H1 (cell line): ENCODE measurements at regions not wholly inside any gene's neighbourhood (a gene's known extent, or its start where the extent isn't known, plus 50 kb on each side); places are given as distances from the start of the nearest gene placed in this dataset.

Experiments used
- GTF2F1 ChIP-seq: IDR thresholded peaks from 2 replicates; pipeline ENCODE4 v1.6.1; 2012; ENCODE audit warnings: low read depth, low read length, improper control_type of control experiment, borderline replicate concordance
- KDM5A ChIP-seq: fragments of 200-600 bp; IDR thresholded peaks from 2 replicates; pipeline ENCODE4 v1.7.1; 2012; ENCODE audit warnings: mild to moderate bottlenecking, low read length, inconsistent platforms, mixed read lengths
- RBBP5 ChIP-seq: IDR thresholded peaks from 2 replicates; pipeline ENCODE4 v1.7.1; 2012; ENCODE audit warnings: low read depth, mild to moderate bottlenecking, inconsistent platforms, low read length, moderate library complexity, borderline replicate concordance
- SAP30 ChIP-seq: fragments of 300-600 bp; sonication (generic); IDR thresholded peaks from 2 replicates; pipeline ENCODE4 v1.7.1; 2012; ENCODE audit warnings: low read length, moderate library complexity, mild to moderate bottlenecking, inconsistent platforms; ENCODE audit not compliant: insufficient read depth, insufficient replicate concordance
- TEAD4 ChIP-seq: IDR thresholded peaks from 2 replicates; pipeline ENCODE4 v1.6.1; 2012; ENCODE audit warnings: low read depth, low read length, inconsistent platforms, mixed read lengths

- TF ChIP-seq RBBP5 (no peak), KDM5A (no peak), GTF2F1 (no peak), TEAD4 (no peak), SAP30 (no peak)
Measured at GRCh38 chr1:37360011-37360410, 114.4 kb upstream of the ZC3H12A start (continued).
